Mesendoderm (in vitro differentiated cells): ENCODE measurements at regions not wholly inside any gene's neighbourhood (a gene's known extent, or its start where the extent isn't known, plus 50 kb on each side); places are given as distances from the start of the nearest gene placed in this dataset.

ENCODE experiments used
- DNase-seq: peaks from one replicate; pipeline ENCODE4 v3.0.0; 2013
- H2AK5ac ChIP-seq: 2 replicates; pipeline ENCODE4 v1.6.1; 2013; ENCODE audit warnings: low read length, inconsistent platforms
- H2BK120ac ChIP-seq: 2 replicates; pipeline ENCODE4 v1.6.1; 2013; ENCODE audit warnings: low read depth, mild to moderate bottlenecking, low read length, moderate library complexity, mixed read lengths
- H2BK15ac ChIP-seq: replicated peaks from 2 replicates; pipeline ENCODE4 v1.6.1; 2013; ENCODE audit warnings: low read depth, mild to moderate bottlenecking, moderate library complexity
- H2BK5ac ChIP-seq: 2 replicates; pipeline ENCODE4 v1.6.1; 2013; ENCODE audit warnings: low read length, inconsistent platforms
- H3K18ac ChIP-seq: 2 replicates; pipeline ENCODE4 v1.6.1; 2013; ENCODE audit warnings: mild to moderate bottlenecking, low read length, mixed read lengths
- H3K23ac ChIP-seq: one replicate; pipeline ENCODE4 v1.6.1; 2013; ENCODE audit warnings: low read length
- H3K27ac ChIP-seq: 2 replicates; pipeline ENCODE4 v1.5.1; 2013; ENCODE audit warnings: low read depth, mild to moderate bottlenecking, inconsistent platforms, low read length, moderate library complexity
- H3K27me3 ChIP-seq: 2 replicates; pipeline ENCODE4 v1.6.1; 2013; ENCODE audit warnings: low read length, control low read depth, mild to moderate bottlenecking, inconsistent platforms; ENCODE audit not compliant: insufficient read depth, poor library complexity
- H3K36me3 ChIP-seq: 2 replicates; pipeline ENCODE4 v1.6.1; 2013; ENCODE audit warnings: low read length, inconsistent platforms; ENCODE audit not compliant: control insufficient read depth, insufficient read depth
- H3K4ac ChIP-seq: one replicate; pipeline ENCODE4 v1.6.1; 2013; ENCODE audit warnings: low read depth, mild to moderate bottlenecking, low read length, moderate library complexity
- H3K4me1 ChIP-seq: 2 replicates; pipeline ENCODE4 v1.6.1; 2013; ENCODE audit warnings: low read depth, low read length, inconsistent platforms; ENCODE audit not compliant: control insufficient read depth
- H3K4me2 ChIP-seq: 2 replicates; pipeline ENCODE4 v1.6.1; 2013; ENCODE audit warnings: low read length
- H3K4me3 ChIP-seq: 2 replicates; pipeline ENCODE4 v1.5.1; 2013; ENCODE audit warnings: mild to moderate bottlenecking, low read length
- H3K56ac ChIP-seq: one replicate; pipeline ENCODE4 v1.6.1; 2013; ENCODE audit warnings: low read length
- H3K79me1 ChIP-seq: 2 replicates; pipeline ENCODE4 v1.6.1; 2013; ENCODE audit warnings: low read length, inconsistent platforms
- H3K79me2 ChIP-seq: 2 replicates; pipeline ENCODE4 v1.6.1; 2013; ENCODE audit warnings: mild to moderate bottlenecking, low read length; ENCODE audit not compliant: control insufficient read depth, insufficient read depth
- H3K9ac ChIP-seq: 2 replicates; pipeline ENCODE4 v1.6.1; 2013; ENCODE audit warnings: low read length, inconsistent platforms
- H4K5ac ChIP-seq: one replicate; pipeline ENCODE4 v1.6.1; 2013; ENCODE audit warnings: low read length
- H4K8ac ChIP-seq: one replicate; pipeline ENCODE4 v1.6.1; 2013; ENCODE audit warnings: low read depth, mild to moderate bottlenecking, control low read depth, low read length, moderate library complexity
- WGBS: extraction: QIAGEN DNeasy Blood & Tissue Kit; methylation state at CpG from one replicate; pipeline ENCODE4 v1.1.7; 2013; ENCODE audit warnings: low lambda C conversion rate, missing lambda C conversion rate; ENCODE audit not compliant: insufficient coverage; ENCODE audit errors: extremely low coverage; 5-methylcytosine and 5-hydroxymethylcytosine counted together

GRCh38 chr4:132827522-132827921 lies 321.6 kb upstream of the PCDH10 start:
- no peak overlapping the region for H2BK5ac ChIP-seq
- no peak overlapping the region for H2BK15ac ChIP-seq
- H2BK120ac ChIP-seq = no peak overlapping the region
- no peak overlapping the region for H3K4me2 ChIP-seq
- no peaks in the 10 kb centered on the region for H3K36me3 ChIP-seq
- no peaks in the 10 kb centered on the region for H3K4me1 ChIP-seq
- no peaks in the 10 kb centered on the region for H3K79me1 ChIP-seq
- no peak overlapping the region for H3K56ac ChIP-seq
- WGBS = no CpG with 5 or more reads among the region's 4 CpGs
- H2AK5ac ChIP-seq = no peak overlapping the region
- no peak overlapping the region for H3K23ac ChIP-seq
- H3K4ac ChIP-seq = no peak overlapping the region
- no peaks in the 10 kb centered on the region for H3K79me2 ChIP-seq
- H3K4me3 ChIP-seq = no peak overlapping the region
- H3K18ac ChIP-seq = no peak overlapping the region
- H4K5ac ChIP-seq = no peak overlapping the region
- no peak for DNase-seq
- no peak overlapping the region for H4K8ac ChIP-seq
- no peaks in the 10 kb centered on the region for H3K27me3 ChIP-seq
- no peak overlapping the region for H3K27ac ChIP-seq
- no peak overlapping the region for H3K9ac ChIP-seq

GRCh38 chr4:132838244-132838643 lies 310.9 kb upstream of the PCDH10 start:
- H4K5ac ChIP-seq = no peak overlapping the region

GRCh38 chr4:132839070-132839469 lies 310.0 kb upstream of the PCDH10 start:
- no peak overlapping the region for H3K4me2 ChIP-seq
- H3K9ac ChIP-seq = no peak overlapping the region
- no peak overlapping the region for H3K4ac ChIP-seq
- H2BK120ac ChIP-seq = no peak overlapping the region
- H2AK5ac ChIP-seq = no peak overlapping the region
- no peaks in the 10 kb centered on the region for H3K79me2 ChIP-seq
- no peak overlapping the region for H4K8ac ChIP-seq
- no peak for DNase-seq
- H3K27ac ChIP-seq = no peak overlapping the region
- H3K36me3 ChIP-seq = no peaks in the 10 kb centered on the region
- no peak overlapping the region for H3K4me3 ChIP-seq
- no peak overlapping the region for H2BK15ac ChIP-seq
- no peak overlapping the region for H3K18ac ChIP-seq
- H3K56ac ChIP-seq = no peak overlapping the region
- no peak overlapping the region for H2BK5ac ChIP-seq
- no peaks in the 10 kb centered on the region for H3K4me1 ChIP-seq
- H3K23ac ChIP-seq = no peak overlapping the region
- H3K79me1 ChIP-seq = no peaks in the 10 kb centered on the region
- no peaks in the 10 kb centered on the region for H3K27me3 ChIP-seq
- H4K5ac ChIP-seq = no peak overlapping the region

More at GRCh38 chr4:132838244-132838643, 310.9 kb upstream of the PCDH10 start:
- Histone ChIP-seq H3K4ac (no peak overlapping the region), H2BK15ac (no peak overlapping the region), H3K27ac (no peak overlapping the region), H3K4me2 (no peak overlapping the region), H3K36me3 (no peaks in the 10 kb centered on the region), H3K56ac (no peak overlapping the region), H3K79me2 (no peaks in the 10 kb centered on the region), H3K9ac (no peak overlapping the region), H3K27me3 (no peaks in the 10 kb centered on the region), H3K18ac (no peak overlapping the region), H3K4me1 (no peaks in the 10 kb centered on the region), H4K8ac (no peak overlapping the region), H2AK5ac (no peak overlapping the region), H3K4me3 (no peak overlapping the region), H2BK120ac (no peak overlapping the region), H3K79me1 (no peaks in the 10 kb centered on the region), H3K23ac (no peak overlapping the region), H2BK5ac (no peak overlapping the region)
- no peak for DNase-seq
- WGBS = no CpG with 5 or more reads among the region's 2 CpGs

- H3K4me2 ChIP-seq = no peak overlapping the region
- no peak overlapping the region for H3K4ac ChIP-seq
- no peak overlapping the region for H3K23ac ChIP-seq
- H3K79me1 ChIP-seq = no peaks in the 10 kb centered on the region
- H3K27ac ChIP-seq = no peak overlapping the region
- H3K79me2 ChIP-seq = no peaks in the 10 kb centered on the region
- H4K5ac ChIP-seq = no peak overlapping the region
- no peak overlapping the region for H2BK15ac ChIP-seq
- no peak overlapping the region for H2BK120ac ChIP-seq
- no peak overlapping the region for H3K4me3 ChIP-seq
- no peak overlapping the region for H3K56ac ChIP-seq
- no peak overlapping the region for H2AK5ac ChIP-seq
- H3K9ac ChIP-seq = no peak overlapping the region
- H3K36me3 ChIP-seq = no peaks in the 10 kb centered on the region
- DNase-seq = no peak
- no CpG with 5 or more reads among the region's 1 CpG for WGBS
- H2BK5ac ChIP-seq = no peak overlapping the region
- H4K8ac ChIP-seq = no peak overlapping the region
- H3K4me1 ChIP-seq = no peaks in the 10 kb centered on the region
- no peaks in the 10 kb centered on the region for H3K27me3 ChIP-seq
- no peak overlapping the region for H3K18ac ChIP-seq
Measured at GRCh38 chr4:132859929-132860328, 289.2 kb upstream of the PCDH10 start.

GRCh38 chr4:132860976-132861375 lies 288.1 kb upstream of the PCDH10 start:
- Histone ChIP-seq H4K8ac (no peak overlapping the region), H2BK120ac (no peak overlapping the region), H3K4me2 (no peak overlapping the region), H3K79me2 (no peaks in the 10 kb centered on the region), H3K56ac (no peak overlapping the region), H4K5ac (no peak overlapping the region), H3K4me1 (no peaks in the 10 kb centered on the region), H2BK5ac (no peak overlapping the region), H3K27ac (no peak overlapping the region), H3K4me3 (no peak overlapping the region), H3K4ac (no peak overlapping the region), H3K23ac (no peak overlapping the region), H3K79me1 (no peaks in the 10 kb centered on the region), H3K36me3 (no peaks in the 10 kb centered on the region), H3K27me3 (no peaks in the 10 kb centered on the region), H2BK15ac (no peak overlapping the region), H3K18ac (no peak overlapping the region), H2AK5ac (no peak overlapping the region), H3K9ac (no peak overlapping the region)
- no peak for DNase-seq

GRCh38 chr4:132863619-132864018 lies 285.5 kb upstream of the PCDH10 start:
- no CpG with 5 or more reads among the region's 1 CpG for WGBS
- Histone ChIP-seq H2AK5ac (no peak overlapping the region), H3K36me3 (no peaks in the 10 kb centered on the region), H2BK5ac (no peak overlapping the region), H3K79me1 (no peaks in the 10 kb centered on the region), H3K56ac (no peak overlapping the region), H3K23ac (no peak overlapping the region), H3K27me3 (no peaks in the 10 kb centered on the region), H3K79me2 (no peaks in the 10 kb centered on the region), H3K4me1 (no peaks in the 10 kb centered on the region), H2BK120ac (no peak overlapping the region), H4K5ac (no peak overlapping the region), H3K4me2 (no peak overlapping the region), H3K27ac (no peak overlapping the region), H3K4me3 (no peak overlapping the region), H3K18ac (no peak overlapping the region), H3K4ac (no peak overlapping the region), H3K9ac (no peak overlapping the region), H2BK15ac (no peak overlapping the region), H4K8ac (no peak overlapping the region)
- no peak for DNase-seq
